ENCODE measurements at regions not wholly inside any gene's neighbourhood (a gene's known extent, or its start where the extent isn't known, plus 50 kb on each side); places are given as distances from the start of the nearest gene placed in this dataset.

- peaks cover 14% of the 10 kb centered on the region for H3K27me3 ChIP-seq (replicated peaks; ENCODE audit: insufficient read depth, low read depth, low read length, poor library complexity)
- CTCF ChIA-PET, result no interaction called here
- intact Hi-C loops (cut with micrococcal nuclease; ENCODE audit: unreplicated experiment), result no loop called here
- no peak for DNase-seq (ENCODE audit: low spot score)
- H3K4me3 ChIP-seq (ENCODE audit: low read depth, low read length, poor library complexity, severe bottlenecking), result no peak overlapping the region
- no peaks in the 10 kb centered on the region for H3K9me3 ChIP-seq (ENCODE audit: low read depth, low read length, poor library complexity, severe bottlenecking)
- H3K36me3 ChIP-seq (ENCODE audit: insufficient read depth, low read length, poor library complexity, severe bottlenecking), result no peaks in the 10 kb centered on the region
- BruUV-seq (replicated peaks), result no TSS peak
- no peak for TF ChIP-seq EZH2 (IDR thresholded peaks at IDR 0.05; ENCODE audit: borderline replicate concordance, low read depth, low read length, poor library complexity, severe bottlenecking)
- no peak for TF ChIP-seq CTCF (conservative IDR thresholded peaks at IDR 0.05; ENCODE audit: low read depth, low read length)
- POLR2A ChIA-PET (ENCODE audit: low non-redundant PET), result no interaction called here
- H3K4me1 ChIP-seq (ENCODE audit: insufficient read depth, low read length, poor library complexity, severe bottlenecking), result no peaks in the 10 kb centered on the region
- no peak overlapping the region for H3K27ac ChIP-seq (ENCODE audit: low read depth, low read length, poor library complexity, severe bottlenecking)
These were observed 215.1 kb downstream of the AASDHPPT start for GRCh38 chr11:106292526-106292925.

DNA sequence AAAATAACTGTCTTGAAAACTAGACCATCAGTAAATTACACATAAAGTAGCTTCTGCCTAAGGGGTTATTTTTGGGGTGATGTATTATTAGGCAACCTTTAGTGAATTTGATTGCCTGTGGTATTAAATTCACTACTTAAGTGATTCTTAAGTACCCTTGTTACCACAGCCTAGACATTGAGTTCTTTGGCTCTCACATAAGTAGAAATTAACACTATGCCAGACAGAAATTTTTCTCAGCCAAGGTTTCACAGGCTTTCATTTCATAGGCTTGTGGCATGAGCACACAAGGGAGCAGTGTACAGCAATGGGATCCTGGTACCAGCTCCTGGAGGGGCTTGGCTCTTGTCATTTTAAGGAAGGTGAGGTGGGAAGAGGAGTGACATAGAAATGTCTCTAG lies 218.5 kb downstream of the AASDHPPT start:
- TF ChIP-seq EZH2 (IDR thresholded peaks at IDR 0.05; ENCODE audit: borderline replicate concordance, low read depth, low read length, poor library complexity, severe bottlenecking) (no peak), CTCF (conservative IDR thresholded peaks at IDR 0.05; ENCODE audit: low read depth, low read length) (no peak)
- no TSS peak for BruUV-seq (replicated peaks)
- CTCF ChIA-PET, result no interaction called here
- DNase-seq (ENCODE audit: low spot score), result no peak
- intact Hi-C loops (cut with micrococcal nuclease; ENCODE audit: unreplicated experiment), result no loop called here
- H3K27me3 ChIP-seq (replicated peaks; ENCODE audit: insufficient read depth, low read depth, low read length, poor library complexity), result peaks cover 6% of the 10 kb centered on the region
- no peak overlapping the region for H3K4me3 ChIP-seq (ENCODE audit: low read depth, low read length, poor library complexity, severe bottlenecking)
- POLR2A ChIA-PET (ENCODE audit: low non-redundant PET), result no interaction called here
- H3K4me1 ChIP-seq (ENCODE audit: insufficient read depth, low read length, poor library complexity, severe bottlenecking), result no peaks in the 10 kb centered on the region
- H3K27ac ChIP-seq (ENCODE audit: low read depth, low read length, poor library complexity, severe bottlenecking), result no peak overlapping the region
- no peaks in the 10 kb centered on the region for H3K9me3 ChIP-seq (ENCODE audit: low read depth, low read length, poor library complexity, severe bottlenecking)
- no peaks in the 10 kb centered on the region for H3K36me3 ChIP-seq (ENCODE audit: insufficient read depth, low read length, poor library complexity, severe bottlenecking)

- Histone ChIP-seq H3K4me1 (ENCODE audit: insufficient read depth, low read length, poor library complexity, severe bottlenecking) (no peaks in the 10 kb centered on the region), H3K9me3 (ENCODE audit: low read depth, low read length, poor library complexity, severe bottlenecking) (peaks cover 6% of the 10 kb centered on the region), H3K27me3 (replicated peaks; ENCODE audit: insufficient read depth, low read depth, low read length, poor library complexity) (no peaks in the 10 kb centered on the region), H3K27ac (ENCODE audit: low read depth, low read length, poor library complexity, severe bottlenecking) (no peak overlapping the region), H3K4me3 (ENCODE audit: low read depth, low read length, poor library complexity, severe bottlenecking) (no peak overlapping the region), H3K36me3 (ENCODE audit: insufficient read depth, low read length, poor library complexity, severe bottlenecking) (no peaks in the 10 kb centered on the region)
- TF ChIP-seq EZH2 (IDR thresholded peaks at IDR 0.05; ENCODE audit: borderline replicate concordance, low read depth, low read length, poor library complexity, severe bottlenecking), result no peak
- no peak for TF ChIP-seq CTCF (conservative IDR thresholded peaks at IDR 0.05; ENCODE audit: low read depth, low read length)
- ChIA-PET CTCF (no interaction called here), POLR2A (ENCODE audit: low non-redundant PET) (no interaction called here)
- BruUV-seq (replicated peaks), result no TSS peak
- intact Hi-C loops (cut with micrococcal nuclease; ENCODE audit: unreplicated experiment), result no loop called here
- no peak for DNase-seq (ENCODE audit: low spot score)
These were observed 225.0 kb downstream of the AASDHPPT start for GRCh38 chr11:106302416-106302815.

Measured in A673 (cell line).